GM12878 (cell line): ENCODE measurements at regions not wholly inside any gene's neighbourhood (a gene's known extent, or its start where the extent isn't known, plus 50 kb on each side); places are given as distances from the start of the nearest gene placed in this dataset.

Source experiments
- ATAC-seq: fragments of 200-7000 bp; cut with Tn5 transposase; 3 replicates; pipeline ENCODE4 v1.9.1; 2020; ENCODE audit warnings: mild to moderate bottlenecking, moderate library complexity
- BruUV-seq: library from RNA; stranded (reverse); fragments of 400-500 nt; replicated peaks from 2 replicates; lab custom pipeline; 2021; lab: Mats Ljungman, UMichigan
- CTCF ChIA-PET: fragments of 300-600 bp; sonication (Branson Sonifier 250); formaldehyde crosslinking; extraction: SDS; loops from one replicate; lab custom pipeline; 2021; ENCODE audit warnings: inconsistent platforms; lab: Yijun Ruan, JAX
- POLR2A ChIA-PET: fragments of 350-600 bp; formaldehyde crosslinking; extraction: SDS; loops from one replicate; lab custom pipeline; 2021; ENCODE audit warnings: inconsistent platforms; lab: Charles Lee
- RAD21 ChIA-PET: fragments of 300-600 bp; sonication (Branson Sonifier 250); formaldehyde crosslinking; loops from one replicate; lab custom pipeline; 2023; ENCODE audit warnings: antibody characterized with exemption; ENCODE audit not compliant: unreplicated experiment; lab: Charles Lee
- SMC1A ChIA-PET: fragments of 300-600 bp; sonication (Branson Sonifier 250); formaldehyde crosslinking; loops from one replicate; lab custom pipeline; 2023; ENCODE audit not compliant: unreplicated experiment, uncharacterized antibody; lab: Charles Lee
- DNase-seq: peaks from one replicate; pipeline ENCODE4 v3.0.0-alpha.2; 2011; ENCODE audit warnings: low read depth, low spot score
- FAIRE-seq: peaks from 3 replicates; lab custom pipeline; 2011; peaks lifted over from hg19 to GRCh38; lab: Jason Lieb, UNC
- H2AFZ ChIP-seq: 2 replicates; pipeline ENCODE4 v1.6.0; 2011; ENCODE audit warnings: low read depth, low read length, control low read depth; ENCODE audit not compliant: control insufficient read depth
- H3K27ac ChIP-seq: 2 replicates; pipeline ENCODE4 v1.5.1; 2011; ENCODE audit warnings: control low read depth; ENCODE audit not compliant: control insufficient read depth, insufficient read depth
- H3K27me3 ChIP-seq, 2 experiments: replicated peaks in 1 of 2; 2 replicates each; pipeline versions ENCODE4 v1.6.0 to v1.6.1; 2011; ENCODE audit warnings: low read length in 1 of 2; ENCODE audit not compliant: control insufficient read depth in 2 of 2, insufficient read depth in 2 of 2
- H3K36me3 ChIP-seq, 2 experiments: 2 replicates each; pipeline ENCODE4 v1.5.1; 2011; ENCODE audit warnings: low read length in 1 of 2; ENCODE audit not compliant: control insufficient read depth in 2 of 2, insufficient read depth in 2 of 2
- H3K4me1 ChIP-seq: 2 replicates; pipeline ENCODE4 v1.6.1; 2011; ENCODE audit warnings: mild to moderate bottlenecking, low read length, moderate library complexity, mixed read lengths; ENCODE audit not compliant: control insufficient read depth, insufficient read depth
- H3K4me2 ChIP-seq: 2 replicates; pipeline ENCODE4 v1.6.0; 2011; ENCODE audit warnings: control low read depth; ENCODE audit not compliant: control insufficient read depth, insufficient read depth
- H3K4me3 ChIP-seq: fragments of 200-600 bp; sonication (generic); 2 replicates; pipeline ENCODE4 v1.5.1; 2016
- H3K79me2 ChIP-seq: 2 replicates; pipeline ENCODE4 v1.6.0; 2011; ENCODE audit warnings: low read length; ENCODE audit not compliant: control insufficient read depth, insufficient read depth
- H3K9ac ChIP-seq: 2 replicates; pipeline ENCODE4 v1.8.0; 2011; ENCODE audit warnings: low read length, control low read depth, mixed read lengths; ENCODE audit not compliant: control insufficient read depth, insufficient read depth
- H3K9me3 ChIP-seq: replicated peaks from 3 replicates; pipeline ENCODE4 v1.5.1; 2011; ENCODE audit warnings: mild to moderate bottlenecking, low read length; ENCODE audit not compliant: control insufficient read depth, insufficient read depth
- H4K20me1 ChIP-seq: 2 replicates; pipeline ENCODE4 v1.6.0; 2011; ENCODE audit not compliant: control insufficient read depth, insufficient read depth
- CBX5 ChIP-seq: sonication (generic); IDR thresholded peaks from 2 replicates; pipeline ENCODE4 v1.6.1; 2016; ENCODE audit warnings: low read depth, moderate library complexity, mild to moderate bottlenecking, inconsistent platforms
- ETV6 ChIP-seq, 2 experiments: fragments of 450-650 bp in 1 of 2; IDR thresholded peaks in 1 of 2; conservative IDR thresholded peaks in 1 of 2; 2 replicates each; pipeline ENCODE4 v1.6.1; 2014; ENCODE audit warnings: antibody characterized with exemption in 1 of 2, borderline replicate concordance in 1 of 2, low read depth in 1 of 2, mild to moderate bottlenecking in 1 of 2, moderate library complexity in 1 of 2
- HDAC2 ChIP-seq: fragments of 200-600 bp; sonication (generic); IDR thresholded peaks from 2 replicates; pipeline ENCODE4 v1.6.1; 2017
- IKZF2 ChIP-seq, 2 experiments: fragments of 450-650 bp; IDR thresholded peaks; 2 replicates each; pipeline ENCODE4 v1.6.1; 2017; ENCODE audit warnings: mild to moderate bottlenecking in 2 of 2, moderate library complexity in 2 of 2
- RUNX3 ChIP-seq: IDR thresholded peaks from 2 replicates; pipeline ENCODE4 v1.6.1; 2012; ENCODE audit warnings: low read length, inconsistent platforms
- SREBF2 ChIP-seq: IDR thresholded peaks from 2 replicates; pipeline ENCODE4 v1.6.1; 2012; ENCODE audit warnings: mild to moderate bottlenecking, low read length
- TCF12 ChIP-seq: IDR thresholded peaks from 2 replicates; pipeline ENCODE4 v1.6.1; 2011; ENCODE audit warnings: low read depth, mild to moderate bottlenecking, low read length
- WGBS: methylation state at CpG from one replicate; pipeline ENCODE4 v1.1.6; 2016; ENCODE audit warnings: low lambda C conversion rate; ENCODE audit not compliant: insufficient replicate concordance, insufficient coverage; ENCODE audit errors: missing lambda C conversion rate; 5-methylcytosine and 5-hydroxymethylcytosine counted together
- in situ Hi-C: fragments of 300-500 bp; cut with MboI; formaldehyde crosslinking; loops from 9 replicates; pipeline ENCODE4 v1.14.3; 2018; ENCODE audit warnings: mixed read lengths
- intact Hi-C: fragments of 100-400 bp; cut with micrococcal nuclease; formaldehyde crosslinking; loops from one replicate; pipeline ENCODE4 v1.14.2; 2022; ENCODE audit not compliant: unreplicated experiment
- TF ChIP-seq, protein P1 (sequence below): IDR thresholded peaks from 2 replicates; pipeline ENCODE4 v1.6.1; 2011; ENCODE audit warnings: borderline replicate concordance, low read depth, mild to moderate bottlenecking, moderate library complexity, low read length; ENCODE audit not compliant: insufficient read depth, poor library complexity, severe bottlenecking
- TF ChIP-seq, protein P2 (sequence below): fragments of 450-650 bp; IDR thresholded peaks from 2 replicates; pipeline ENCODE4 v1.6.1; 2016; ENCODE audit warnings: mild to moderate bottlenecking, moderate library complexity, borderline replicate concordance

DNA sequence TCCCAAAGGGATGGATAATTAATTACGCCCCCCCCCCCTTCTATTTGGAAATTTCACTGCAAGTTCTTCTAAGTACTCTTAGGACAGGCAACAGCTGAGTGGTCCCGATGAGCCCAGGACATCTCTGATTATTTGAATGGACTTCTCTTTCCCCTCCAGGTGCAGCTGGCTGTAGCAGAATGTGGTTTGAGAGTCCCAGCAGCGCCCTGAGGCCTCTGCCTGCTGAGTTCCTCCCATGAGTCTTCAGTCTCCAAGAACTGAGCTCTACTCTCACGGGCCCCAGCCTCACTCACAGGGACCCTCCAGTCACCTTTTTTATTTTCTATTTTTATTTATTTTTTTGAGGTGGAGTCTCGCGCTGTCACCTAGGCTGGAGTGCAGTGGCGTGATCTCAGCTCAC lies 63.6 kb upstream of the SFMBT2 start:
- Histone ChIP-seq H4K20me1 (no peaks in the 10 kb centered on the region), H3K79me2 (peaks cover 5% of the 10 kb centered on the region), H3K9ac (no peak overlapping the region), H3K9me3 (peaks cover 9% of the 10 kb centered on the region; the same call in 2 of the 3 replicates), H3K27me3 (no peaks in the 10 kb centered on the region), H3K27ac (peak overlapping the region; percentile 28), H3K4me2 (peak overlapping the region; percentile 12; the same call in 1 of the 2 replicates), H3K4me3 (no peak overlapping the region), H3K4me1 (peaks cover 79% of the 10 kb centered on the region), H2AFZ (peak overlapping the region; percentile 28), H3K36me3 (no peaks in the 10 kb centered on the region)
- ChIA-PET SMC1A (interaction anchor here (1.0 to 2.4 kb wide), 4 partner anchors 11 to 46 kb away, joined by 3 to 12 read pairs (median 4); no protein-coding TSS in a partner anchor), CTCF (interaction anchor here (0.7 to 2.6 kb wide), 4 partner anchors 13 to 64 kb away, joined by 3 to 13 read pairs (median 4); partner anchors contain the start of gene SFMBT2), POLR2A (interaction anchor here (1.0 to 1.9 kb wide), 3 partner anchors 10 to 47 kb away, joined by 3 to 12 read pairs (median 3); no protein-coding TSS in a partner anchor), RAD21 (interaction anchor here (1.4 to 1.7 kb wide), 2 partner anchors 30 to 51 kb away, joined by 3 to 4 read pairs; no protein-coding TSS in a partner anchor)
- intact Hi-C loops (loop anchor here (10.0 kb wide), 1 partner anchor 1200 kb away; no protein-coding TSS in a partner anchor), in situ Hi-C loops (no loop called here)
- FAIRE-seq (no peak), DNase-seq (no peak), ATAC-seq (no peak)
- 28% methylated on average over 7 of the region's 7 CpGs for WGBS
- BruUV-seq = no TSS peak
- TF ChIP-seq TCF12 (peak; percentile 67; the same call in 1 of the 2 replicates), RUNX3 (peak; percentile 59), ETV6 (conservative IDR thresholded peaks at IDR 0.05 in 1 of 2, IDR thresholded peaks at IDR 0.05 in 1 of 2; ENCODE audit: borderline replicate concordance in 1 of 2, low read depth in 1 of 2) (no peak), HDAC2 (no peak), CBX5 (peak; percentile 68; the same call in 1 of the 2 replicates), SREBF2 (no peak), IKZF2 (IDR thresholded peaks at IDR 0.05) (0 out of 4 replicates have a peak, but pooled peaks of 1 of the 2 experiments have one; percentile 5)
- TF ChIP-seq, protein P1, sequence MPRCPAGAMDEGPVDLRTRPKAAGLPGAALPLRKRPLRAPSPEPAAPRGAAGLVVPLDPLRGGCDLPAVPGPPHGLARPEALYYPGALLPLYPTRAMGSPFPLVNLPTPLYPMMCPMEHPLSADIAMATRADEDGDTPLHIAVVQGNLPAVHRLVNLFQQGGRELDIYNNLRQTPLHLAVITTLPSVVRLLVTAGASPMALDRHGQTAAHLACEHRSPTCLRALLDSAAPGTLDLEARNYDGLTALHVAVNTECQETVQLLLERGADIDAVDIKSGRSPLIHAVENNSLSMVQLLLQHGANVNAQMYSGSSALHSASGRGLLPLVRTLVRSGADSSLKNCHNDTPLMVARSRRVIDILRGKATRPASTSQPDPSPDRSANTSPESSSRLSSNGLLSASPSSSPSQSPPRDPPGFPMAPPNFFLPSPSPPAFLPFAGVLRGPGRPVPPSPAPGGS = no peak
- TF ChIP-seq, protein P2, sequence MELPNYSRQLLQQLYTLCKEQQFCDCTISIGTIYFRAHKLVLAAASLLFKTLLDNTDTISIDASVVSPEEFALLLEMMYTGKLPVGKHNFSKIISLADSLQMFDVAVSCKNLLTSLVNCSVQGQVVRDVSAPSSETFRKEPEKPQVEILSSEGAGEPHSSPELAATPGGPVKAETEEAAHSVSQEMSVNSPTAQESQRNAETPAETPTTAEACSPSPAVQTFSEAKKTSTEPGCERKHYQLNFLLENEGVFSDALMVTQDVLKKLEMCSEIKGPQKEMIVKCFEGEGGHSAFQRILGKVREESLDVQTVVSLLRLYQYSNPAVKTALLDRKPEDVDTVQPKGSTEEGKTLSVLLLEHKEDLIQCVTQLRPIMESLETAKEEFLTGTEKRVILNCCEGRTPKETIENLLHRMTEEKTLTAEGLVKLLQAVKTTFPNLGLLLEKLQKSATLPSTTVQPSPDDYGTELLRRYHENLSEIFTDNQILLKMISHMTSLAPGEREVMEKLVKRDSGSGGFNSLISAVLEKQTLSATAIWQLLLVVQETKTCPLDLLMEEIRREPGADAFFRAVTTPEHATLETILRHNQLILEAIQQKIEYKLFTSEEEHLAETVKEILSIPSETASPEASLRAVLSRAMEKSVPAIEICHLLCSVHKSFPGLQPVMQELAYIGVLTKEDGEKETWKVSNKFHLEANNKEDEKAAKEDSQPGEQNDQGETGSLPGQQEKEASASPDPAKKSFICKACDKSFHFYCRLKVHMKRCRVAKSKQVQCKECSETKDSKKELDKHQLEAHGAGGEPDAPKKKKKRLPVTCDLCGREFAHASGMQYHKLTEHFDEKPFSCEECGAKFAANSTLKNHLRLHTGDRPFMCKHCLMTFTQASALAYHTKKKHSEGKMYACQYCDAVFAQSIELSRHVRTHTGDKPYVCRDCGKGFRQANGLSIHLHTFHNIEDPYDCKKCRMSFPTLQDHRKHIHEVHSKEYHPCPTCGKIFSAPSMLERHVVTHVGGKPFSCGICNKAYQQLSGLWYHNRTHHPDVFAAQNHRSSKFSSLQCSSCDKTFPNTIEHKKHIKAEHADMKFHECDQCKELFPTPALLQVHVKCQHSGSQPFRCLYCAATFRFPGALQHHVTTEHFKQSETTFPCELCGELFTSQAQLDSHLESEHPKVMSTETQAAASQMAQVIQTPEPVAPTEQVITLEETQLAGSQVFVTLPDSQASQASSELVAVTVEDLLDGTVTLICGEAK = no peak
